SK-N-SH (cell line): ENCODE measurements at regions not wholly inside any gene's neighbourhood (a gene's known extent, or its start where the extent isn't known, plus 50 kb on each side); places are given as distances from the start of the nearest gene placed in this dataset.

Experiments used
- CTCF ChIA-PET: fragments of 300-600, 350-600 bp; formaldehyde crosslinking; extraction: SDS; loops from one replicate; lab custom pipeline; 2021; lab: Yijun Ruan, JAX
- POLR2A ChIA-PET: fragments of 350-600 bp; sonication (Branson Sonifier 250); formaldehyde crosslinking; extraction: SDS; loops from one replicate; lab custom pipeline; 2020; ENCODE audit warnings: antibody characterized with exemption, inconsistent platforms; lab: Yijun Ruan, JAX
- DNase-seq: peaks from one replicate; pipeline ENCODE4 v3.0.0; 2012
- H2AFZ ChIP-seq: fragments of 200-600 bp; sonication (generic); 2 replicates; pipeline ENCODE4 v1.8.1; 2016; ENCODE audit warnings: antibody characterized with exemption, mild to moderate bottlenecking, low read depth
- H3F3A ChIP-seq: fragments of 200-600 bp; sonication (generic); replicated peaks from 2 replicates; pipeline ENCODE3; 2016; ENCODE audit warnings: antibody characterized with exemption, mild to moderate bottlenecking; ENCODE audit not compliant: insufficient read depth
- H3K27ac ChIP-seq, 2 experiments: fragments of 200-500 bp in 1 of 2; fragments of 200-600 bp in 1 of 2; sonication (Bioruptor generic) in 1 of 2; sonication (generic), shearing (Covaris generic) in 1 of 2; 2 replicates each; pipeline versions ENCODE4 v1.5.1 to v1.6.1; 2014 to 2016; ENCODE audit warnings: low read depth in 2 of 2, inconsistent platforms in 1 of 2, low read length in 1 of 2, mild to moderate bottlenecking in 1 of 2, mixed read lengths in 1 of 2
- H3K27me3 ChIP-seq: fragments of 200-600 bp; sonication (generic), shearing (Covaris generic); 2 replicates; pipeline ENCODE4 v1.6.1; 2016; ENCODE audit warnings: mixed run types; ENCODE audit not compliant: insufficient read depth
- H3K36me3 ChIP-seq, 2 experiments: fragments of 200-500 bp in 1 of 2; fragments of 200-600 bp in 1 of 2; sonication (Bioruptor generic) in 1 of 2; sonication (generic) in 1 of 2; replicated peaks in 1 of 2; 2 replicates each; pipeline versions ENCODE3 to v1.5.1; 2014 to 2016; ENCODE audit warnings: low read length in 1 of 2, mild to moderate bottlenecking in 1 of 2; ENCODE audit not compliant: insufficient read depth in 2 of 2, control insufficient read depth in 1 of 2
- H3K4me1 ChIP-seq, 2 experiments: fragments of 200-500 bp in 1 of 2; fragments of 200-600 bp in 1 of 2; sonication (Bioruptor generic) in 1 of 2; sonication (generic), shearing (Covaris generic) in 1 of 2; 2 replicates each; pipeline versions ENCODE4 v1.5.1 to v1.6.1; 2014 to 2016; ENCODE audit warnings: low read depth in 1 of 2, low read length in 1 of 2, mixed run types in 1 of 2; ENCODE audit not compliant: insufficient read depth in 2 of 2, control insufficient read depth in 1 of 2
- H3K4me2 ChIP-seq: fragments of 200-600 bp; sonication (generic), shearing (Covaris generic); 2 replicates; pipeline ENCODE4 v1.6.1; 2017; ENCODE audit warnings: mixed run types
- H3K4me3 ChIP-seq, 2 experiments: fragments of 200-500 bp in 1 of 2; fragments of 200-600 bp in 1 of 2; sonication (Bioruptor generic) in 1 of 2; sonication (generic), shearing (Covaris generic) in 1 of 2; 2 replicates each; pipeline versions ENCODE4 v1.5.1 to v1.8.1; 2014 to 2016; ENCODE audit warnings: low read depth in 2 of 2, inconsistent platforms in 1 of 2, low read length in 1 of 2, mild to moderate bottlenecking in 1 of 2, mixed read lengths in 1 of 2, moderate library complexity in 1 of 2
- H3K79me2 ChIP-seq: fragments of 200-600 bp; sonication (generic); 2 replicates; pipeline ENCODE4 v1.8.1; 2017; ENCODE audit warnings: mild to moderate bottlenecking; ENCODE audit not compliant: insufficient read depth
- H3K9ac ChIP-seq: fragments of 200-600 bp; sonication (generic); 2 replicates; pipeline ENCODE4 v1.6.1; 2017; ENCODE audit warnings: mixed run types
- H3K9me2 ChIP-seq: fragments of 200-600 bp; sonication (generic); 2 replicates; pipeline ENCODE4 v1.6.1; 2017; ENCODE audit warnings: mixed run types
- H3K9me3 ChIP-seq: fragments of 200-600 bp; sonication (generic); 2 replicates; pipeline ENCODE4 v1.6.1; 2017; ENCODE audit warnings: mixed run types, mild to moderate bottlenecking, moderate library complexity
- H4K20me1 ChIP-seq: fragments of 200-600 bp; sonication (generic); 2 replicates; pipeline ENCODE4 v1.6.1; 2017; ENCODE audit warnings: mild to moderate bottlenecking, mixed run types; ENCODE audit not compliant: insufficient read depth
- CTCF ChIP-seq: fragments of 200-600 bp; sonication (generic); IDR thresholded peaks from 2 replicates; pipeline ENCODE4 v1.6.1; 2017; ENCODE audit warnings: antibody characterized with exemption, mild to moderate bottlenecking, moderate library complexity
- EP300 ChIP-seq, 2 experiments: IDR thresholded peaks; 2 replicates each; pipeline versions ENCODE4 v1.4.0 to v1.6.1; 2012; ENCODE audit warnings: borderline replicate concordance in 1 of 2, low read depth in 1 of 2, low read length in 1 of 2
- EZH2phosphoT487 ChIP-seq: fragments of 200-600 bp; sonication (generic); IDR thresholded peaks from 2 replicates; pipeline ENCODE4 v1.6.1; 2017; ENCODE audit warnings: low read depth, mixed run types, mild to moderate bottlenecking, antibody characterized with exemption, moderate library complexity, borderline replicate concordance
- FOSL2 ChIP-seq: IDR thresholded peaks from 2 replicates; pipeline ENCODE4 v1.4.0; 2012; ENCODE audit warnings: low read depth, mild to moderate bottlenecking, moderate library complexity, borderline replicate concordance
- FOXJ3 ChIP-seq: sonication (generic); formaldehyde crosslinking; IDR thresholded peaks from 2 replicates; pipeline ENCODE4 v1.5.1; 2020; ENCODE audit warnings: mild to moderate bottlenecking, missing genetic modification reagents
- FOXM1 ChIP-seq: IDR thresholded peaks from 2 replicates; pipeline ENCODE4 v1.4.0; 2012; ENCODE audit warnings: low read depth, mild to moderate bottlenecking
- GABPA ChIP-seq: IDR thresholded peaks from 2 replicates; pipeline ENCODE4 v1.4.0; 2012; ENCODE audit warnings: low read depth, mild to moderate bottlenecking
- JUND ChIP-seq: IDR thresholded peaks from 2 replicates; pipeline ENCODE4 v1.4.0; 2012
- MAX ChIP-seq: IDR thresholded peaks from 2 replicates; pipeline ENCODE4 v1.4.0; 2012; ENCODE audit warnings: low read depth
- MEF2A ChIP-seq: IDR thresholded peaks from 2 replicates; pipeline ENCODE4 v1.4.0; 2012; ENCODE audit warnings: low read depth, borderline replicate concordance
- MXI1 ChIP-seq: IDR thresholded peaks from 2 replicates; pipeline ENCODE4 v1.6.1; 2012; ENCODE audit warnings: mild to moderate bottlenecking, low read depth, low read length, improper control_type of control experiment
- NRF1 ChIP-seq: IDR thresholded peaks from 2 replicates; pipeline ENCODE4 v1.6.1; 2012; ENCODE audit warnings: low read depth, mild to moderate bottlenecking, low read length
- POLR2AphosphoS5 ChIP-seq: IDR thresholded peaks from 2 replicates; pipeline ENCODE4 v1.6.1; 2012; ENCODE audit warnings: low read depth, low read length
- RAD21 ChIP-seq: IDR thresholded peaks from 2 replicates; pipeline ENCODE4 v1.6.1; 2012; ENCODE audit warnings: mild to moderate bottlenecking, low read length
- REST ChIP-seq: IDR thresholded peaks from 2 replicates; pipeline ENCODE4 v1.6.1; 2012; ENCODE audit warnings: mild to moderate bottlenecking, low read depth, low read length, moderate library complexity
- RFX5 ChIP-seq: IDR thresholded peaks from 2 replicates; pipeline ENCODE4 v1.6.1; 2012; ENCODE audit warnings: mild to moderate bottlenecking, improper control_type of control experiment, low read length
- RXRA ChIP-seq: IDR thresholded peaks from 2 replicates; pipeline ENCODE4 v1.4.0; 2012; ENCODE audit warnings: low read depth, mild to moderate bottlenecking, borderline replicate concordance
- TAF1 ChIP-seq: IDR thresholded peaks from 2 replicates; pipeline ENCODE4 v1.6.1; 2012; ENCODE audit warnings: low read depth, mild to moderate bottlenecking, low read length, moderate library complexity, borderline replicate concordance
- TEAD4 ChIP-seq: IDR thresholded peaks from 2 replicates; pipeline ENCODE4 v1.4.0; 2012; ENCODE audit warnings: mild to moderate bottlenecking, borderline replicate concordance; ENCODE audit not compliant: insufficient read depth
- USF2 ChIP-seq: fragments of 150-350 bp; IDR thresholded peaks from 2 replicates; pipeline ENCODE4 v1.6.1; 2017; ENCODE audit warnings: antibody characterized with exemption, low read length, low read depth, borderline replicate concordance
- ZBTB33 ChIP-seq: IDR thresholded peaks from 2 replicates; pipeline ENCODE4 v1.4.0; 2012; ENCODE audit warnings: low read depth, borderline replicate concordance
- WGBS: methylation state at CpG from one replicate; pipeline ENCODE4 v1.1.6; 2017; ENCODE audit warnings: low lambda C conversion rate; 5-methylcytosine and 5-hydroxymethylcytosine counted together

- TF ChIP-seq USF2 (no peak), RFX5 (no peak), RAD21 (no peak), RXRA (no peak)
These were observed 74.8 kb upstream of the SP8 start (continued) for GRCh38 chr7:20861468-20861867.

GRCh38 chr7:20862554-20862953 lies 75.9 kb upstream of the SP8 start:
- TF ChIP-seq CTCF (no peak), EP300 (IDR thresholded peaks at IDR 0.05; ENCODE audit: borderline replicate concordance in 1 of 2, low read depth in 1 of 2, low read length in 1 of 2) (no peak), REST (no peak), USF2 (no peak), ZBTB33 (no peak), GABPA (no peak), TAF1 (no peak), NRF1 (no peak), MXI1 (no peak), EZH2phosphoT487 (no peak), MAX (no peak), FOXM1 (no peak), MEF2A (no peak), RAD21 (no peak), JUND (no peak), POLR2AphosphoS5 (no peak), FOXJ3 (no peak), FOSL2 (no peak), TEAD4 (no peak)
- Histone ChIP-seq H3K4me2 (no peak overlapping the region), H3K36me3 (no peaks in the 10 kb centered on the region), H3K4me1 (no peaks in the 10 kb centered on the region), H4K20me1 (no peaks in the 10 kb centered on the region), H3K79me2 (no peaks in the 10 kb centered on the region), H3K9ac (no peak overlapping the region), H3K9me2 (no peaks in the 10 kb centered on the region), H3K9me3 (no peaks in the 10 kb centered on the region), H3K4me3 (no peak overlapping the region), H3K27ac (no peak overlapping the region), H3F3A (no peaks in the 10 kb centered on the region), H2AFZ (no peak overlapping the region), H3K27me3 (no peaks in the 10 kb centered on the region)
- whole genome bisulfite sequencing, result 4% methylated on average over 4 of the region's 4 CpGs
- ChIA-PET POLR2A (no interaction called here), CTCF (no interaction called here)
- DNase-seq, result no peak
